ENCODE measurements at regions not wholly inside any gene's neighbourhood (a gene's known extent, or its start where the extent isn't known, plus 50 kb on each side); places are given as distances from the start of the nearest gene placed in this dataset.

DNA sequence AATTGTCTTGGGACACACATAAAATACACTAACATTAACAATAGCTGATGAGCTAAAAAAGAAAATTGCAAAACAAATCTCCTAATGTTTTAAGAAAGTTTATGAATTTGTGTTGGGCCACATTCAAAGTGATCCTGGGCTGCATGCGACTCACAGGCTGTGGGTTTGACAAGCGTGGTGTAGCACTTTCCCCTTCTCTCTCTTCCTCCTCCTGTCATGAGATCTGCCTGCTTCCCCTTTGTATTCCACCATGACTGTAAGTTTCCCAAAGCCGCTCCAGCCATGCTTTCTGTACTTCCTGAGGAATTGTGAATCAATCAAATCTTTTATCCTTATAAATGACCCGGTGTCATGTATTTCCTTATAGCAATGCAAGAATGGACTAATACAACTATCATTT, 178.0 kb downstream of the TLR4 start:
- Histone ChIP-seq H3K4me1 (ENCODE audit: control insufficient read depth in 2 of 2, insufficient read depth in 2 of 2, low read length in 1 of 2) (no peaks in the 10 kb centered on the region), H3K27ac (ENCODE audit: low read depth in 2 of 2, low read length in 1 of 2) (no peak overlapping the region)
- 70 to 77% methylated on average over 4 of the region's 4 CpGs for whole genome bisulfite sequencing, 2 donors

DNA sequence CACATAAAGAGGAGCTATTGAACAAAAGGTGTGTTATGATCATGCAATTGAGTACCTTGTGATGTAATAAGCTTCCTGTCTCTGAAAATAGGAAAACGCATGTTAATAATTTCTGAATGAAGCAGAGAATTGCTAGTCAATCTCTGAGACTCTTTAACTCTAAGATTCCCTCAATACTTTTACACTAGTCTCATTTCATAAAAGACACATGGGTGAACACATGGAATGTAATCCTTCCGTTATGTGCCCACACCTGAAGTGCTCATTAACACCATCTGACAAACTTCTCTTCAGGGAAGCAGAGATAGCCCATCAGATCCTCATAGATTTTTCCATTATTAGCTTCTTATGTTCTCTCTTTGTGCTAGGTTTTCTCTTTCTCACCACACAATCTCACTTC, 182.4 kb downstream of the TLR4 start:
- Histone ChIP-seq H3K9me3 (ENCODE audit: control insufficient read depth in 2 of 2, insufficient read depth in 1 of 2, low read depth in 1 of 2, low read length in 1 of 2) (no peaks in the 10 kb centered on the region), H3K4me3 (ENCODE audit: low read depth in 1 of 2, low read length in 2 of 2) (no peak overlapping the region), H3K27me3 (ENCODE audit: control insufficient read depth in 1 of 2, insufficient read depth in 2 of 2, low read length in 2 of 2) (no peaks in the 10 kb centered on the region), H3K36me3 (ENCODE audit: control insufficient read depth in 2 of 2, insufficient read depth in 2 of 2, low read length in 1 of 2) (no peaks in the 10 kb centered on the region), H3K27ac (ENCODE audit: low read depth in 2 of 2, low read length in 1 of 2) (no peak overlapping the region), H3K4me1 (ENCODE audit: control insufficient read depth in 2 of 2, insufficient read depth in 2 of 2, low read length in 1 of 2) (no peaks in the 10 kb centered on the region)
- 74 to 81% methylated on average over 2 of the region's 2 CpGs for WGBS, 2 donors

More for the DNA sequence above, 178.0 kb downstream of the TLR4 start:
- H3K27me3 ChIP-seq (ENCODE audit: control insufficient read depth in 1 of 2, insufficient read depth in 2 of 2, low read length in 2 of 2) = no peaks in the 10 kb centered on the region
- no peaks in the 10 kb centered on the region for H3K9me3 ChIP-seq (ENCODE audit: control insufficient read depth in 2 of 2, insufficient read depth in 1 of 2, low read depth in 1 of 2, low read length in 1 of 2)
- no peaks in the 10 kb centered on the region for H3K36me3 ChIP-seq (ENCODE audit: control insufficient read depth in 2 of 2, insufficient read depth in 2 of 2, low read length in 1 of 2)
- no peak overlapping the region for H3K4me3 ChIP-seq (ENCODE audit: low read depth in 1 of 2, low read length in 2 of 2)

DNA sequence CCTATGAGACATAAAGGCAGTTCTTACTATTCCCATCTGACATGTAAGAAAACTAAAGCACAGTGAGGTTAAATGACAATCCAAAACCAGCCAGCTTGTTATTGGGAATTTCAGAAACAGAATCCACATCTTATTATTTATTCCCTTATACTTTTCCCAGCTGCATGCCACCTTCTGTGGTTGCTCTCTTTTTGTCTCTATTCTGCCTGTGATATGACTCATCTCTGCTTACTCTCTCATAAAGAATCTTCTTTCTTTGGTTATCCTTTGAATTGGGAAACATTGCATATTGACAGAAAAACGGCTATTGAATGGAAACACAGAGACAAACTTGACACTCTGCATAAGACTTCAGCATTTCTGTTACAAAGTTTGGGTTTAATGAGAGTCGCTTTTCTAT, 183.2 kb downstream of the TLR4 start:
- 69 to 73% methylated on average over 2 of the region's 2 CpGs for WGBS, 2 donors
- no peaks in the 10 kb centered on the region for H3K4me1 ChIP-seq (ENCODE audit: control insufficient read depth in 2 of 2, insufficient read depth in 2 of 2, low read length in 1 of 2)
- no peaks in the 10 kb centered on the region for H3K9me3 ChIP-seq (ENCODE audit: control insufficient read depth in 2 of 2, insufficient read depth in 1 of 2, low read depth in 1 of 2, low read length in 1 of 2)
- H3K36me3 ChIP-seq (ENCODE audit: control insufficient read depth in 2 of 2, insufficient read depth in 2 of 2, low read length in 1 of 2) = no peaks in the 10 kb centered on the region
- no peak overlapping the region for H3K27ac ChIP-seq (ENCODE audit: low read depth in 2 of 2, low read length in 1 of 2)
- no peak overlapping the region for H3K4me3 ChIP-seq (ENCODE audit: low read depth in 1 of 2, low read length in 2 of 2)
- H3K27me3 ChIP-seq (ENCODE audit: control insufficient read depth in 1 of 2, insufficient read depth in 2 of 2, low read length in 2 of 2) = no peaks in the 10 kb centered on the region

DNA sequence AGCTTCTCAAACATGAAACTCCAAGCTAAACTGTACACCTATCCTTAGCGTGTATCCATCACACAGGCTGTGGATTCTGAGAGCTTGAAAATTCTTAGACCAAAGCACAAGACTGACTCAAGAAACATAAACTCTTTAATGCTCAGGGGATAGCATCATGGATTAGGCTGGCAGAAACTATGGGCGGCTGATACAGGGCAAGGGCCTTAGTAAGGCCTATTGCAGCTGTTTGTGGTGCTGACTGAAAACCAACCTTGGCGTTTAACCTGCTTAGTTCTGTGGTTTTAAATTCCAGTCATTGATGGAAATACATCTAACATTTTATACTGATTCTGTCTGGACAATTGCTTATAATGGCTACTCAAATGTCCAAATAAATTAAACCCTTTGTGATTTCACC, 183.7 kb downstream of the TLR4 start:
- Histone ChIP-seq H3K9me3 (ENCODE audit: control insufficient read depth in 2 of 2, insufficient read depth in 1 of 2, low read depth in 1 of 2, low read length in 1 of 2) (no peaks in the 10 kb centered on the region), H3K27ac (ENCODE audit: low read depth in 2 of 2, low read length in 1 of 2) (no peak overlapping the region), H3K4me1 (ENCODE audit: control insufficient read depth in 2 of 2, insufficient read depth in 2 of 2, low read length in 1 of 2) (no peaks in the 10 kb centered on the region), H3K27me3 (ENCODE audit: control insufficient read depth in 1 of 2, insufficient read depth in 2 of 2, low read length in 2 of 2) (no peaks in the 10 kb centered on the region), H3K4me3 (ENCODE audit: low read depth in 1 of 2, low read length in 2 of 2) (no peak overlapping the region), H3K36me3 (ENCODE audit: control insufficient read depth in 2 of 2, insufficient read depth in 2 of 2, low read length in 1 of 2) (no peaks in the 10 kb centered on the region)
- WGBS, 2 donors = 72 to 88% methylated on average over 3 of the region's 3 CpGs

DNA sequence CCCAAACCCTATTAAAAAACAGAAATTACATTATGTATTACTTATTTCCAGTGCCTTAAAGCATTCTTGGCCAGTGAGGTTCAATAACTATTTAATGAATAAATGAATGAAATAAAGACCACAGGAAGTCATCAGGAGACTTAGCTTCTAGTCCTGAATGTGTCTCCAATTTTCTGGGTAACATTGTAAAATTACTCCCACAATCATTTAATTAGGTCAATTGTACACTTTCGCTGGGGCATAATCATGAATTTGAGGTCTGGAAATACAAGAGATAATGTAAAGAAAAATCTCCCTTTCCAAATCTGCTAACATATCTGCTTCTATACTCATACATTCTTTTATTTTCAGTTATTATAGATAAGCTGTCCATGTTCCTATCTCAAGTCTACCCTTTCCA, 199.2 kb downstream of the TLR4 start:
- WGBS, 2 donors = 86 to 94% methylated on average over 1 of the region's 1 CpG
- H3K9me3 ChIP-seq (ENCODE audit: control insufficient read depth in 2 of 2, insufficient read depth in 1 of 2, low read depth in 1 of 2, low read length in 1 of 2) = no peaks in the 10 kb centered on the region
- no peaks in the 10 kb centered on the region for H3K4me1 ChIP-seq (ENCODE audit: control insufficient read depth in 2 of 2, insufficient read depth in 2 of 2, low read length in 1 of 2)
- no peaks in the 10 kb centered on the region for H3K36me3 ChIP-seq (ENCODE audit: control insufficient read depth in 2 of 2, insufficient read depth in 2 of 2, low read length in 1 of 2)
- no peak overlapping the region for H3K4me3 ChIP-seq (ENCODE audit: low read depth in 1 of 2, low read length in 2 of 2)
- H3K27ac ChIP-seq (ENCODE audit: low read depth in 2 of 2, low read length in 1 of 2) = no peak overlapping the region
- no peaks in the 10 kb centered on the region for H3K27me3 ChIP-seq (ENCODE audit: control insufficient read depth in 1 of 2, insufficient read depth in 2 of 2, low read length in 2 of 2)

DNA sequence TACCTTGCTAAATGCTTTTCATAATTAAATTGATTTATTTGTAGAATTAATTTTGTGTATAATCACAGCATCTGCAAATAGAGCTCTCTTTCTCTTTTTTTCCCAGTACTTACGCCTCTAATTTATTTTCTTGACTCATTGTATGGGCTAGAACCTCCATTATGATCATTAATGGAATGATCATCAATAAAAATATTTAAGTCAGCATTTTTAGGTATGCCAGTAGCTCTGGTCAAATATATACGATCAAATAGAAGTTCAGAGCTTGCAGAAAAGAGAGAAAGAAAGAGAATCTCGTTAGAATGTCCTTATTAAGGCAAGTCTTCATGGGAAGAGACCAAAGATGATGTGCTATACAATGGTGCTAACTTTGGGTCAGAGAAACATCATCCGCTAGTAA, 202.6 kb downstream of the TLR4 start:
- H3K9me3 ChIP-seq (ENCODE audit: control insufficient read depth in 2 of 2, insufficient read depth in 1 of 2, low read depth in 1 of 2, low read length in 1 of 2) = no peaks in the 10 kb centered on the region
- no peak overlapping the region for H3K27ac ChIP-seq (ENCODE audit: low read depth in 2 of 2, low read length in 1 of 2)
- no peaks in the 10 kb centered on the region for H3K4me1 ChIP-seq (ENCODE audit: control insufficient read depth in 2 of 2, insufficient read depth in 2 of 2, low read length in 1 of 2)
- H3K36me3 ChIP-seq (ENCODE audit: control insufficient read depth in 2 of 2, insufficient read depth in 2 of 2, low read length in 1 of 2) = no peaks in the 10 kb centered on the region
- 55 to 64% methylated on average over 4 of the region's 4 CpGs for WGBS, 2 donors
- H3K27me3 ChIP-seq (ENCODE audit: control insufficient read depth in 1 of 2, insufficient read depth in 2 of 2, low read length in 2 of 2) = no peaks in the 10 kb centered on the region
- no peak overlapping the region for H3K4me3 ChIP-seq (ENCODE audit: low read depth in 1 of 2, low read length in 2 of 2)

DNA sequence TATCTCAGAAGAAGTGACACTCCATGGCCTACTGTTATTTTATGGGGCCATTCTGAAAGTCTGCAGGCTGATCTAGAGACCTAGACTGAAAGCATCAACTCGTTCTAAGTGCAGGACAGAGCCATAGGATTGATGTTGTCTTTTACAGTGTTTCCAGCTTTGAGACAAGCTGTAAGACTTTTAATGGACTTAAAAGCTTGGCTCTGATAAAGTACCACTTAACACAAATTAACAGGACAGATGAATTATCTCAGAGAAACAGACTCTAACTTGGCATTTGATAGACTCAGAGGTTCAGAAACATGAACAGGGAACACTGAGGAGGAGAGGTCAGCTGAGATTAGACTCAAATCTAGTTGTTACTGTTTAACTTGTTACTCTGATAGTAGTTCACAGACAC, 203.2 kb downstream of the TLR4 start:
- no peaks in the 10 kb centered on the region for H3K36me3 ChIP-seq (ENCODE audit: control insufficient read depth in 2 of 2, insufficient read depth in 2 of 2, low read length in 1 of 2)
- H3K9me3 ChIP-seq (ENCODE audit: control insufficient read depth in 2 of 2, insufficient read depth in 1 of 2, low read depth in 1 of 2, low read length in 1 of 2) = no peaks in the 10 kb centered on the region
- H3K4me1 ChIP-seq (ENCODE audit: control insufficient read depth in 2 of 2, insufficient read depth in 2 of 2, low read length in 1 of 2) = no peaks in the 10 kb centered on the region
- 34 to 48% methylated on average over 1 of the region's 1 CpG for WGBS, 2 donors
- H3K27me3 ChIP-seq (ENCODE audit: control insufficient read depth in 1 of 2, insufficient read depth in 2 of 2, low read length in 2 of 2) = no peaks in the 10 kb centered on the region
- no peak overlapping the region for H3K27ac ChIP-seq (ENCODE audit: low read depth in 2 of 2, low read length in 1 of 2)
- no peak overlapping the region for H3K4me3 ChIP-seq (ENCODE audit: low read depth in 1 of 2, low read length in 2 of 2)

DNA sequence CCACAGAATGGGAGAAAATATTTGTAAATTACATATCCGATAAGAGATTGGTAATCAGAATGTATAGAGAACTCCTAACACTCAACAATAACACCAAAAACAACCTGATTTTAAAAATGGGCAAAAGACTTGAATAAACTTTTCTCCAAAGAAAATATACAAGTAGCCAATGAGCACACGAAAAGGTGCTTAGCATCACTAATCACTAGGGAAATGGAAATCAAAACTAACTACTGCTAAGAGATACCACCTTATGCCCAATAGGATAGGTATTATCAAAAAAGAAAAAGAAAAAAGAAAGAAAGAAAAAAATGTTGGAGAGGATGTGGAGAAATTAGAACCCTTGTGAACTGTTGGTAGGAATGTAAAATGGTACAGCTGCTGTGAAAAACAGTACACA, 212.1 kb downstream of the TLR4 start:
- WGBS, 2 donors = 85 to 86% methylated on average over 2 of the region's 2 CpGs
- no peaks in the 10 kb centered on the region for H3K27me3 ChIP-seq (ENCODE audit: control insufficient read depth in 1 of 2, insufficient read depth in 2 of 2, low read length in 2 of 2)
- H3K4me3 ChIP-seq (ENCODE audit: low read depth in 1 of 2, low read length in 2 of 2) = no peak overlapping the region
- H3K9me3 ChIP-seq (ENCODE audit: control insufficient read depth in 2 of 2, insufficient read depth in 1 of 2, low read depth in 1 of 2, low read length in 1 of 2) = no peaks in the 10 kb centered on the region
- H3K4me1 ChIP-seq (ENCODE audit: control insufficient read depth in 2 of 2, insufficient read depth in 2 of 2, low read length in 1 of 2) = no peaks in the 10 kb centered on the region
- H3K36me3 ChIP-seq (ENCODE audit: control insufficient read depth in 2 of 2, insufficient read depth in 2 of 2, low read length in 1 of 2) = no peaks in the 10 kb centered on the region
- no peak overlapping the region for H3K27ac ChIP-seq (ENCODE audit: low read depth in 2 of 2, low read length in 1 of 2)

DNA sequence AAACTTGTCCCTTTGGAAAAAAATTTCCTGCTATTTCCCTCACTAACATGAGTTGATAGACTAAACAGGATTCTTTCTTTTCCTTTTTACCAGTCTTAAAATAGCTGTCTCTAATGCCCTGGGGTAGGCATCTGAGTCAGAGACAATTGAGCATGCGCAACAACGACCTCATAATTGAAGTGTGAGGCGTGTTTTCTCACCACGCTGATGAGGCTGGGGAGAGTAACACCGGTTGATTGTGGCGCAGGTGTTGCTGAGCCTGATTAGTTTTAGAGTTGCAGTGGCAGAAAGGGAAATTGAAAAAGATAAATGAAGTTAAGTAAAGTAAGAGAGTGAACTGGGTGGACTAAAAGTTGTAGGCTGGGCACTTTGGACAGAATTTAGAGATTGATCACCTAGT, 213.7 kb downstream of the TLR4 start:
- H3K9me3 ChIP-seq (ENCODE audit: control insufficient read depth in 2 of 2, insufficient read depth in 1 of 2, low read depth in 1 of 2, low read length in 1 of 2) = no peaks in the 10 kb centered on the region
- WGBS, 2 donors = 52 to 62% methylated on average over 6 of the region's 6 CpGs
- no peak overlapping the region for H3K4me3 ChIP-seq (ENCODE audit: low read depth in 1 of 2, low read length in 2 of 2)
- H3K27ac ChIP-seq (ENCODE audit: low read depth in 2 of 2, low read length in 1 of 2) = no peak overlapping the region
- H3K27me3 ChIP-seq (ENCODE audit: control insufficient read depth in 1 of 2, insufficient read depth in 2 of 2, low read length in 2 of 2) = no peaks in the 10 kb centered on the region
- H3K36me3 ChIP-seq (ENCODE audit: control insufficient read depth in 2 of 2, insufficient read depth in 2 of 2, low read length in 1 of 2) = no peaks in the 10 kb centered on the region
- H3K4me1 ChIP-seq (ENCODE audit: control insufficient read depth in 2 of 2, insufficient read depth in 2 of 2, low read length in 1 of 2) = no peaks in the 10 kb centered on the region

DNA sequence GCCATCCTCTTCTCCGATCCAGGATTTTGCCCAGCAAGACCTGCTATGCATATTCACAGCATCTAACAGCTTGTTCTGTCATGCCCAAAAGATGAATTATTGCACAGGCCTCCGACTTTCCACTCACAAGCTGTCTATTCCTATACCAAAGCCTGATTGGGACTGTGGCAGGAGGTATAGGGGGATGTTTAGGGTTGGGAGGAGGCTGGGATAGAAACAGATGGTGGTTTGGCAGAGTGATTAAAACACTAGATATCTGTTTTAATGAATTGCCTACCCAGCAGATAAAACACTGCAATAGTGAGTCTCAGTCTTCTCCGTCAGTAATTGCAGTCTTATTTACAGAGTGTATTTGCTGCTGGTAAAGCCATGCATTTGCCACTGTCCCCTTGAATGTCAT, 215.3 kb downstream of the TLR4 start:
- Histone ChIP-seq H3K4me3 (ENCODE audit: low read depth in 1 of 2, low read length in 2 of 2) (no peak overlapping the region), H3K27me3 (ENCODE audit: control insufficient read depth in 1 of 2, insufficient read depth in 2 of 2, low read length in 2 of 2) (no peaks in the 10 kb centered on the region), H3K27ac (ENCODE audit: low read depth in 2 of 2, low read length in 1 of 2) (no peak overlapping the region), H3K36me3 (ENCODE audit: control insufficient read depth in 2 of 2, insufficient read depth in 2 of 2, low read length in 1 of 2) (no peaks in the 10 kb centered on the region), H3K9me3 (ENCODE audit: control insufficient read depth in 2 of 2, insufficient read depth in 1 of 2, low read depth in 1 of 2, low read length in 1 of 2) (no peaks in the 10 kb centered on the region), H3K4me1 (ENCODE audit: control insufficient read depth in 2 of 2, insufficient read depth in 2 of 2, low read length in 1 of 2) (no peaks in the 10 kb centered on the region)
- 46 to 54% methylated on average over 3 of the region's 3 CpGs for WGBS, 2 donors
